Keratinocyte (primary cell): ENCODE measurements at regions not wholly inside any gene's neighbourhood (a gene's known extent, or its start where the extent isn't known, plus 50 kb on each side); places are given as distances from the start of the nearest gene placed in this dataset.
A peak's percentile ranks its signal among the peaks of the same experiment; 100 is the strongest.

ENCODE experiments used
- DNase-seq: peaks from one replicate; pipeline ENCODE4 v3.0.0-alpha.2; 2011; ENCODE audit warnings: low read depth, missing footprints, low spot score
- FAIRE-seq: peaks from 2 replicates; lab custom pipeline; 2011; peaks lifted over from hg19 to GRCh38; lab: Jason Lieb, UNC
- H2AFZ ChIP-seq: 2 replicates; pipeline ENCODE4 v1.6.0; 2012; ENCODE audit warnings: low read length, control low read depth, inconsistent platforms; ENCODE audit not compliant: control insufficient read depth
- H3K27ac ChIP-seq: 2 replicates; pipeline ENCODE4 v1.5.1; 2011; ENCODE audit warnings: low read length; ENCODE audit not compliant: control insufficient read depth, insufficient read depth
- H3K27me3 ChIP-seq: 3 replicates; pipeline ENCODE4 v1.6.0; 2011; ENCODE audit warnings: low read length; ENCODE audit not compliant: control insufficient read depth, insufficient read depth; ENCODE audit errors: extremely low read depth
- H3K36me3 ChIP-seq, 2 experiments: 2 replicates in 1 of 2; 3 replicates in 1 of 2; pipeline ENCODE4 v1.5.1; 2011; ENCODE audit warnings: low read length in 2 of 2, mild to moderate bottlenecking in 1 of 2; ENCODE audit not compliant: control insufficient read depth in 2 of 2, insufficient read depth in 2 of 2; ENCODE audit errors: extremely low read depth in 1 of 2
- H3K4me1 ChIP-seq: 3 replicates; pipeline ENCODE4 v1.5.1; 2011; ENCODE audit warnings: low read length; ENCODE audit not compliant: control insufficient read depth, insufficient read depth; ENCODE audit errors: extremely low read depth
- H3K4me2 ChIP-seq: 3 replicates; pipeline ENCODE4 v1.6.0; 2011; ENCODE audit warnings: low read depth, low read length; ENCODE audit not compliant: control insufficient read depth, insufficient read depth; ENCODE audit errors: extremely low read depth
- H3K4me3 ChIP-seq, 3 experiments: fragments of 200-600 bp in 1 of 3; sonication (generic) in 1 of 3; 2 replicates in 2 of 3; 3 replicates in 1 of 3; pipeline ENCODE4 v1.5.1; 2011 to 2016; ENCODE audit warnings: low read length in 3 of 3, mild to moderate bottlenecking in 3 of 3, control low read depth in 2 of 3, inconsistent platforms in 1 of 3, low read depth in 1 of 3, mixed read lengths in 1 of 3, mixed run types in 1 of 3, moderate library complexity in 1 of 3; ENCODE audit not compliant: control insufficient read depth in 2 of 3, insufficient read depth in 2 of 3; ENCODE audit errors: extremely low read depth in 1 of 3
- H3K79me2 ChIP-seq: 2 replicates; pipeline ENCODE4 v1.6.0; 2012; ENCODE audit warnings: low read length; ENCODE audit not compliant: control insufficient read depth, insufficient read depth
- H3K9ac ChIP-seq: 3 replicates; pipeline ENCODE4 v1.6.0; 2011; ENCODE audit warnings: low read length; ENCODE audit not compliant: control insufficient read depth, insufficient read depth; ENCODE audit errors: extremely low read depth
- H3K9me1 ChIP-seq: 3 replicates; pipeline ENCODE4 v1.6.0; 2011; ENCODE audit warnings: low read length; ENCODE audit not compliant: control insufficient read depth, insufficient read depth; ENCODE audit errors: extremely low read depth
- H3K9me3 ChIP-seq: 2 replicates; pipeline ENCODE4 v1.5.1; 2012; ENCODE audit warnings: low read depth, low read length; ENCODE audit not compliant: control insufficient read depth
- H4K20me1 ChIP-seq: 3 replicates; pipeline ENCODE4 v1.6.0; 2011; ENCODE audit warnings: low read length; ENCODE audit not compliant: control insufficient read depth, insufficient read depth; ENCODE audit errors: extremely low read depth
- CTCF ChIP-seq, 3 experiments: IDR thresholded peaks in 1 of 3; conservative IDR thresholded peaks in 1 of 3; optimal IDR thresholded peaks in 1 of 3; 2 replicates in 2 of 3; 3 replicates in 1 of 3; pipeline versions ENCODE3 to v1.5.1; 2011; ENCODE audit warnings: low read length in 3 of 3, mild to moderate bottlenecking in 3 of 3, moderate library complexity in 2 of 3, control low read depth in 1 of 3, inconsistent platforms in 1 of 3; ENCODE audit not compliant: insufficient read depth in 2 of 3; ENCODE audit errors: extremely low read depth in 1 of 3
- EZH2 ChIP-seq: IDR thresholded peaks from one replicate; pipeline ENCODE4 v1.6.1; 2012; ENCODE audit warnings: inconsistent platforms, mild to moderate bottlenecking, low read length, moderate library complexity
- dilution Hi-C: fragments of 300-500 bp; cut with MboI; formaldehyde crosslinking; loops from one replicate; pipeline ENCODE4 v1.7.0; 2020; ENCODE audit warnings: low sequenced_read_pairs; ENCODE audit not compliant: extremely low pct_ligation_motif_present

GRCh38 chr3:81426826-81427577 is 334.4 kb downstream of the GBE1 start:
- no peak for TF ChIP-seq EZH2
- H3K4me2 ChIP-seq: no peak overlapping the region
- H3K9me1 ChIP-seq: no peaks in the 10 kb centered on the region
- H3K9ac ChIP-seq: no peak overlapping the region
- no peaks in the 10 kb centered on the region for H3K79me2 ChIP-seq
- H4K20me1 ChIP-seq: no peaks in the 10 kb centered on the region
- H3K4me3 ChIP-seq: no peak overlapping the region
- no peak for DNase-seq
- no peak for FAIRE-seq
- H3K27me3 ChIP-seq: no peaks in the 10 kb centered on the region
- H3K36me3 ChIP-seq: no peaks in the 10 kb centered on the region
- dilution Hi-C loops: no loop called here
- no peak overlapping the region for H3K27ac ChIP-seq
- no peaks in the 10 kb centered on the region for H3K9me3 ChIP-seq
- H2AFZ ChIP-seq: no peak overlapping the region
- peaks cover 18% of the 10 kb centered on the region for H3K4me1 ChIP-seq

GRCh38 chr3:81425198-81425868 is 336.1 kb downstream of the GBE1 start:
- peak overlapping the region; percentile 2 for H3K27ac ChIP-seq
- no peaks in the 10 kb centered on the region for H4K20me1 ChIP-seq
- no peaks in the 10 kb centered on the region for H3K9me1 ChIP-seq
- no peak overlapping the region for H3K9ac ChIP-seq
- FAIRE-seq: peak; percentile 56
- H3K27me3 ChIP-seq: no peaks in the 10 kb centered on the region
- H3K9me3 ChIP-seq: no peaks in the 10 kb centered on the region
- H3K36me3 ChIP-seq: no peaks in the 10 kb centered on the region
- no peak overlapping the region for H3K4me3 ChIP-seq
- H3K4me1 ChIP-seq: peaks cover 18% of the 10 kb centered on the region
- DNase-seq: no peak
- peak overlapping the region; percentile 39 for H3K4me2 ChIP-seq
- H3K79me2 ChIP-seq: no peaks in the 10 kb centered on the region
- TF ChIP-seq CTCF (optimal IDR thresholded peaks at IDR 0.05 in 1 of 3, IDR thresholded peaks at IDR 0.05 in 1 of 3, conservative IDR thresholded peaks at IDR 0.05 in 1 of 3; ENCODE audit: extremely low read depth in 1 of 3, insufficient read depth in 2 of 3, low read length in 3 of 3) (no peak), EZH2 (no peak)
- dilution Hi-C loops: no loop called here
- H2AFZ ChIP-seq: peak overlapping the region; percentile 38
